ENCODE measurements at regions not wholly inside any gene's neighbourhood (a gene's known extent, or its start where the extent isn't known, plus 50 kb on each side); places are given as distances from the start of the nearest gene placed in this dataset.

GRCh38 chr7:117937049-117937752, 64.0 kb upstream of the CTTNBP2 start:
- TF ChIP-seq MAX (IDR thresholded peaks at IDR 0.05) (no peak), CREB1 (IDR thresholded peaks at IDR 0.05; ENCODE audit: low read depth) (no peak)
